ENCODE measurements at regions not wholly inside any gene's neighbourhood (a gene's known extent, or its start where the extent isn't known, plus 50 kb on each side); places are given as distances from the start of the nearest gene placed in this dataset.

DNA sequence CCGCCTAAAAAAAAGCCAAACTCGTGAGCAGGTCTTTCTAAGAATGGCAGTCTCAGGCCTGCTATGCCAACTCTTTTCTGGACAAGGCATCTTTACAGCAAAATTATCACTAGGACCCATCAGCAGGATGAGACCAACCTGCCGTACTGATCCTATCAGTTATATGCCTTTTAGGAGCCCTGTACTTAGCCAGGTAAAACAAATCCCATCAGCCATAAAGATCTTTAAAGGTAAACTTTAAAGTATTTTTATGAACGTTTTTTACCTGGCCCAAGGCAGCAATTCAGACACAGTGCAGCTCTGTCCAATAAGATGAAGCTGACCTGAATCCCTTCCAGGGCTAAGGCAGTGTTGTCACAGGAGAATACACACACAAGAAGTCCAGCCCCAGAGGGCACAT lies 51.3 kb upstream of the TGM3 start:
- ATAC-seq, result no peak
- TF ChIP-seq, protein P1, sequence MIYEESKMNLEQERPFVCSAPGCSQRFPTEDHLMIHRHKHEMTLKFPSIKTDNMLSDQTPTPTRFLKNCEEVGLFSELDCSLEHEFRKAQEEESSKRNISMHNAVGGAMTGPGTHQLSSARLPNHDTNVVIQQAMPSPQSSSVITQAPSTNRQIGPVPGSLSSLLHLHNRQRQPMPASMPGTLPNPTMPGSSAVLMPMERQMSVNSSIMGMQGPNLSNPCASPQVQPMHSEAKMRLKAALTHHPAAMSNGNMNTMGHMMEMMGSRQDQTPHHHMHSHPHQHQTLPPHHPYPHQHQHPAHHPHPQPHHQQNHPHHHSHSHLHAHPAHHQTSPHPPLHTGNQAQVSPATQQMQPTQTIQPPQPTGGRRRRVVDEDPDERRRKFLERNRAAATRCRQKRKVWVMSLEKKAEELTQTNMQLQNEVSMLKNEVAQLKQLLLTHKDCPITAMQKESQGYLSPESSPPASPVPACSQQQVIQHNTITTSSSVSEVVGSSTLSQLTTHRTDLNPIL (CRISPR knock-in tag; IDR thresholded peaks at IDR 0.05; ENCODE audit: low read depth), result no peak
- TF ChIP-seq, protein P2, sequence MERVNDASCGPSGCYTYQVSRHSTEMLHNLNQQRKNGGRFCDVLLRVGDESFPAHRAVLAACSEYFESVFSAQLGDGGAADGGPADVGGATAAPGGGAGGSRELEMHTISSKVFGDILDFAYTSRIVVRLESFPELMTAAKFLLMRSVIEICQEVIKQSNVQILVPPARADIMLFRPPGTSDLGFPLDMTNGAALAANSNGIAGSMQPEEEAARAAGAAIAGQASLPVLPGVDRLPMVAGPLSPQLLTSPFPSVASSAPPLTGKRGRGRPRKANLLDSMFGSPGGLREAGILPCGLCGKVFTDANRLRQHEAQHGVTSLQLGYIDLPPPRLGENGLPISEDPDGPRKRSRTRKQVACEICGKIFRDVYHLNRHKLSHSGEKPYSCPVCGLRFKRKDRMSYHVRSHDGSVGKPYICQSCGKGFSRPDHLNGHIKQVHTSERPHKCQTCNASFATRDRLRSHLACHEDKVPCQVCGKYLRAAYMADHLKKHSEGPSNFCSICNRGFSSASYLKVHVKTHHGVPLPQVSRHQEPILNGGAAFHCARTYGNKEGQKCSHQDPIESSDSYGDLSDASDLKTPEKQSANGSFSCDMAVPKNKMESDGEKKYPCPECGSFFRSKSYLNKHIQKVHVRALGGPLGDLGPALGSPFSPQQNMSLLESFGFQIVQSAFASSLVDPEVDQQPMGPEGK (CRISPR knock-in tag; IDR thresholded peaks at IDR 0.05; ENCODE audit: borderline replicate concordance), result no peak
- no peak for TF ChIP-seq ZNF70 (CRISPR knock-in tag; IDR thresholded peaks at IDR 0.05)

DNA sequence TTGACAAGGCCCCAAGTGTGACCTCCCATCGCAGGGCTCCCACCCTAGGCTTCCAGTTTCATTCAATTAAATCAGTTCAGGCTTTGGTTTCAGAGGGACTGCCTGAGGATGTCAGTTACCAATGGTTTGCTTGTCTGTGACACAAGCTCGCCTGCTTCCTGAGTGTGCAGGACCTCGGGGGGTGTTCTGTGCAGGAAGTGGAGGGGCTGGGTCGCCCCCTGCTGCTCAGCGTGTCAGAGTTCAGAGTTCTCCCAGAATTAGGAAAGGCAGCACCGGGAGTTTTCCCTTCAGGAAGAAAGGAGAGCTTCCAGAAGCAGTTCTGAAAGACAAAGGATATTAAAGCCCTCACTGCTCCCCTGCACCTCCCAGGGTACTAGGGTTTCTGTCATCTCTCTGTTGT lies 50.8 kb upstream of the TGM3 start:
- TF ChIP-seq, protein P2 (CRISPR knock-in tag; IDR thresholded peaks at IDR 0.05; ENCODE audit: borderline replicate concordance), result no peak
- no peak for ATAC-seq

DNA sequence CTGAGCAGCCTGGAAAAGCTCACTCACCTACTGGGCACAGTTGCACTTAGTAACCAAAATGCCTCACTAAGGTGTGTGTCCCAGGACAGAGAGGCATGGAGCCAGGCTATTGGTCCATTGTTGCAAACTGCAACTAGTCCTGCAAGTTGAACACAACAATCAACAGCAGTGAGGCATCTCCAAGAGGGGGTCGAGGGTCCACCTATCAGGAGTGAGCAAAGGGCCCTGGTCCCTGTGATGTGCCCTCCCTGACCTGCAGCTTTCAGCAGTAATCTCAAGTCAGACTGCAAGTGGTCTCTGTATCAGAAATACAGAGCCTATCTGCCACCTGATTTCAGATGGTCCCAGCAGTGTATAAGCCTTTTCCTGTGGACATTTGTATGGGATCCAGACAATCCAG lies 50.2 kb upstream of the TGM3 start:
- TF ChIP-seq ZFP30 (CRISPR knock-in tag; IDR thresholded peaks at IDR 0.05) (no peak), ZNF8 (CRISPR knock-in tag; IDR thresholded peaks at IDR 0.05) (no peak), RARB (CRISPR knock-in tag; IDR thresholded peaks at IDR 0.05) (no peak), ARNTL (CRISPR knock-in tag; IDR thresholded peaks at IDR 0.05; ENCODE audit: borderline replicate concordance, low read depth) (no peak), TOX (CRISPR knock-in tag; IDR thresholded peaks at IDR 0.05; ENCODE audit: borderline replicate concordance) (no peak), ZFP3 (CRISPR knock-in tag; IDR thresholded peaks at IDR 0.05) (no peak), OSR1 (CRISPR knock-in tag; IDR thresholded peaks at IDR 0.05) (no peak), SNAI2 (CRISPR knock-in tag; IDR thresholded peaks at IDR 0.05) (no peak), ZNF565 (CRISPR knock-in tag; conservative IDR thresholded peaks at IDR 0.05; ENCODE audit: low read depth) (no peak), CSDC2 (CRISPR knock-in tag; IDR thresholded peaks at IDR 0.05) (no peak)
- TF ChIP-seq, protein P3, sequence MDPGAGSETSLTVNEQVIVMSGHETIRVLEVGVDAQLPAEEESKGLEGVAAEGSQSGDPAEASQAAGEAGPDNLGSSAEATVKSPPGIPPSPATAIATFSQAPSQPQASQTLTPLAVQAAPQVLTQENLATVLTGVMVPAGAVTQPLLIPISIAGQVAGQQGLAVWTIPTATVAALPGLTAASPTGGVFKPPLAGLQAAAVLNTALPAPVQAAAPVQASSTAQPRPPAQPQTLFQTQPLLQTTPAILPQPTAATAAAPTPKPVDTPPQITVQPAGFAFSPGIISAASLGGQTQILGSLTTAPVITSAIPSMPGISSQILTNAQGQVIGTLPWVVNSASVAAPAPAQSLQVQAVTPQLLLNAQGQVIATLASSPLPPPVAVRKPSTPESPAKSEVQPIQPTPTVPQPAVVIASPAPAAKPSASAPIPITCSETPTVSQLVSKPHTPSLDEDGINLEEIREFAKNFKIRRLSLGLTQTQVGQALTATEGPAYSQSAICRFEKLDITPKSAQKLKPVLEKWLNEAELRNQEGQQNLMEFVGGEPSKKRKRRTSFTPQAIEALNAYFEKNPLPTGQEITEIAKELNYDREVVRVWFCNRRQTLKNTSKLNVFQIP (CRISPR knock-in tag; IDR thresholded peaks at IDR 0.05; ENCODE audit: borderline replicate concordance, low read depth), result no peak
- TF ChIP-seq, protein P1 (CRISPR knock-in tag; IDR thresholded peaks at IDR 0.05; ENCODE audit: low read depth), result no peak
- ATAC-seq, result no peak

Data from SK-N-SH treated with all-trans-retinoic acid at 6 μM for 48 hours (cell line).